ENCODE measurements at regions not wholly inside any gene's neighbourhood (a gene's known extent, or its start where the extent isn't known, plus 50 kb on each side); places are given as distances from the start of the nearest gene placed in this dataset.

DNA sequence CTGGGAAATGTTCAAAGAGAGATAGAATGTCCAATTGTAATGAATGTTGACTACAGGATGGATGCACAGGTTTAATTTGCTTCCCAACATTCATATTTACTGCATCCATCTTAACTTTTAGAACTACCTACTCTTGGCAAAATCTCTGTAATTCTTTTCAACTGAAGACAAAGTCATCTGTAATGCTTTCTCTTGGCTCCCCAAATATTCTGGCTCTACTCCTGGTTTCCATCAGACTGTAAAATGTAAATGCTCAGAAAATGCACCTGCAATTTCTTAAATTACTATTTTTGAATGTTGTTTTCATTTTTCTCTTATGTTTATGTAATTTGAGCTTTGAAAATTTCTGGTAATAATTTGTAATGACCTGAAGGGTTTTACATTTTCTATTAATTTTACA is 480.8 kb upstream of the IMPG1 start:
- DNase-seq (ENCODE audit: low read depth) = no peak
- H3K4me3 ChIP-seq (ENCODE audit: low read depth, low read length) = no peak overlapping the region
- TF ChIP-seq CTCF (IDR thresholded peaks at IDR 0.05; ENCODE audit: insufficient read depth, low read depth, low read length) = no peak

GRCh38 chr6:76552268-76552667 is 479.8 kb upstream of the IMPG1 start:
- no peak for TF ChIP-seq CTCF (IDR thresholded peaks at IDR 0.05; ENCODE audit: insufficient read depth, low read depth, low read length)
- DNase-seq (ENCODE audit: low read depth) = no peak
- no peak overlapping the region for H3K4me3 ChIP-seq (ENCODE audit: low read depth, low read length)

- no peak for TF ChIP-seq CTCF (IDR thresholded peaks at IDR 0.05; ENCODE audit: insufficient read depth, low read depth, low read length)
- H3K4me3 ChIP-seq (ENCODE audit: low read depth, low read length) = no peak overlapping the region
- no peak for DNase-seq (ENCODE audit: low read depth)
Observed at GRCh38 chr6:76533661-76534060, 461.2 kb upstream of the IMPG1 start.

DNA sequence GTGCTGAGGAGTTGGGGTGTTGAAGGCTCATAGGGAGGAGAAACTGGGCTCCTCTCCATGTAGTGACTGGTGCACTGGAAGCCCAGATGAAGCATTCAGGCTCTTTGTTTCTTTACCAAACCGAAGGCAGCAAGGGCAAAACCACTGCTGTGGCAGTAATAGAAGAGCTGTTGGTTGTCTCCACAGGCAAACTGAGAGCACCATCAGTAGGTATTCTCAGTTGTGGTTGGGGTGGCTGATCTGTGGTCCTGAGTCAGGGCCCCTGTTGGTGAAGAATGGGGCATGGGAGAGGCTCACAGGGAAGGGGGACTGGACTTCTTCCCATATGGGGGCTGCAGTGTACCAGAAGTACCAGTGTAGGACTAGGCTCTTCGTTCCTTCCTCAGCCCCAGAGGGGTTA is 460.2 kb upstream of the IMPG1 start:
- no peak for TF ChIP-seq CTCF (IDR thresholded peaks at IDR 0.05; ENCODE audit: insufficient read depth, low read depth, low read length)

GRCh38 chr6:76518443-76518842 is 446.0 kb upstream of the IMPG1 start:
- H3K4me3 ChIP-seq (ENCODE audit: low read depth, low read length) = no peak overlapping the region
- no peak for TF ChIP-seq CTCF (IDR thresholded peaks at IDR 0.05; ENCODE audit: insufficient read depth, low read depth, low read length)
- no peak for DNase-seq (ENCODE audit: low read depth)

More for the DNA sequence above, 460.2 kb upstream of the IMPG1 start:
- no peak overlapping the region for H3K4me3 ChIP-seq (ENCODE audit: low read depth, low read length)
- DNase-seq (ENCODE audit: low read depth) = no peak

DNA sequence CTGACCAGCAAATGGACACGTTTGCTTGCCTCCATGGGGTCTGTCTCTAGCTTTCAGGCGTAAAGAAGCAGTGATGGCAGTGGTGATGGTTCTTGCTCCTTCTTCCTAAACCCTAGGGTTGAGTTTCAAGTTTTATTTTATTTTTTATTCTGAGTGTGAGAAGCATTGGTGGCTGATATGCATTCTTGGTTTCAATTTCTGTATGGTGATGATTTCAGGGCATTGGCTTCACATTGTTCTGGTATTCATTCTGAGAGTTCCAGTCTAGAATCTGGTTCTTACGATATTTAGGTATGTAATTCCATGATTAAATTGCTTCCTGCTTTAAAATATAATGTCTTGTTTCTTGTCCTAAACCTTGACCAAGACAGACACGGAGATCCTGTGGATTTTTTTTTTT is 444.5 kb upstream of the IMPG1 start:
- no peak overlapping the region for H3K4me3 ChIP-seq (ENCODE audit: low read depth, low read length)
- no peak for TF ChIP-seq CTCF (IDR thresholded peaks at IDR 0.05; ENCODE audit: insufficient read depth, low read depth, low read length)
- DNase-seq (ENCODE audit: low read depth) = no peak

GRCh38 chr6:76510489-76510888 is 438.0 kb upstream of the IMPG1 start:
- no peak for DNase-seq (ENCODE audit: low read depth)
- H3K4me3 ChIP-seq (ENCODE audit: low read depth, low read length) = no peak overlapping the region
- TF ChIP-seq CTCF (IDR thresholded peaks at IDR 0.05; ENCODE audit: insufficient read depth, low read depth, low read length) = no peak
